Activated T-helper 1 cell treated with anti-CD3 and anti-CD28 coated beads, Interleukin-12 subunit alpha, Interleukin-12 subunit beta, Interleukin-2, Interleukin-4 antibody, amounts not matched to agents 30 ng/mL and 10 ng/mL and 1 ng/mL, durations not matched to agents 14 hours and 24 hours and 36 hours (primary cell): ENCODE measurements at regions not wholly inside any gene's neighbourhood (a gene's known extent, or its start where the extent isn't known, plus 50 kb on each side); places are given as distances from the start of the nearest gene placed in this dataset.
"Not testable (repeated sequence)": the region's sequence is repeated elsewhere in the genome, so short reads cannot be mapped to it uniquely, and the experiment has no call there.

ENCODE experiments used
- DNase-seq: peaks from one replicate; pipeline ENCODE4 v3.0.0; 2021; ENCODE audit warnings: low spot score
- H3K27ac Mint-ChIP-seq: one replicate; pipeline ENCODE4 v1.8.0; 2021; ENCODE audit warnings: mild to moderate bottlenecking, mixed read lengths
- H3K27me3 Mint-ChIP-seq: one replicate; pipeline ENCODE4 v1.8.0; 2022; ENCODE audit warnings: mild to moderate bottlenecking, moderate library complexity, mixed read lengths; ENCODE audit not compliant: insufficient read depth
- H3K36me3 Mint-ChIP-seq: one replicate; pipeline ENCODE4 v1.8.0; 2021; ENCODE audit warnings: low read depth, mixed read lengths
- H3K4me1 Mint-ChIP-seq: one replicate; pipeline ENCODE4 v1.8.0; 2021; ENCODE audit warnings: low read depth, mixed read lengths
- H3K4me3 Mint-ChIP-seq: one replicate; pipeline ENCODE4 v1.8.0; 2021; ENCODE audit warnings: mild to moderate bottlenecking, moderate library complexity, mixed read lengths
- H3K9me3 Mint-ChIP-seq: one replicate; pipeline ENCODE4 v1.8.0; 2021; ENCODE audit warnings: mixed read lengths
- intact Hi-C: fragments of 100-400 bp; cut with micrococcal nuclease; formaldehyde crosslinking; loops from one replicate; pipeline ENCODE4 v1.15.1; 2024

GRCh38 chr4:93888308-93888707 lies 59.8 kb downstream of the ATOH1 start:
- Mint-ChIP-seq H3K9me3 (no peaks in the 10 kb centered on the region), H3K4me1 (no peaks in the 10 kb centered on the region), H3K27me3 (no peaks in the 10 kb centered on the region), H3K27ac (no peak overlapping the region), H3K36me3 (no peaks in the 10 kb centered on the region), H3K4me3 (no peak overlapping the region)
- DNase-seq = no peak
- intact Hi-C loops = no loop called here

GRCh38 chr4:93888768-93889167 lies 60.2 kb downstream of the ATOH1 start:
- H3K9me3 Mint-ChIP-seq = no peaks in the 10 kb centered on the region
- intact Hi-C loops = no loop called here
- H3K36me3 Mint-ChIP-seq = no peaks in the 10 kb centered on the region
- H3K27me3 Mint-ChIP-seq = no peaks in the 10 kb centered on the region
- H3K27ac Mint-ChIP-seq = no peak overlapping the region
- no peaks in the 10 kb centered on the region for H3K4me1 Mint-ChIP-seq
- no peak for DNase-seq
- no peak overlapping the region for H3K4me3 Mint-ChIP-seq

GRCh38 chr4:93891244-93891643 lies 62.7 kb downstream of the ATOH1 start:
- DNase-seq = no peak
- intact Hi-C loops = no loop called here
- Mint-ChIP-seq H3K9me3 (no peaks in the 10 kb centered on the region), H3K4me3 (no peak overlapping the region), H3K4me1 (no peaks in the 10 kb centered on the region), H3K27me3 (no peaks in the 10 kb centered on the region), H3K36me3 (no peaks in the 10 kb centered on the region), H3K27ac (no peak overlapping the region)

GRCh38 chr4:93894995-93895394 lies 66.4 kb downstream of the ATOH1 start:
- no peaks in the 10 kb centered on the region for H3K36me3 Mint-ChIP-seq
- H3K9me3 Mint-ChIP-seq = no peaks in the 10 kb centered on the region
- no peak overlapping the region for H3K4me3 Mint-ChIP-seq
- DNase-seq = no peak
- no peaks in the 10 kb centered on the region for H3K27me3 Mint-ChIP-seq
- H3K4me1 Mint-ChIP-seq = no peaks in the 10 kb centered on the region
- no peak overlapping the region for H3K27ac Mint-ChIP-seq
- intact Hi-C loops = no loop called here

GRCh38 chr4:93896516-93896915 lies 68.0 kb downstream of the ATOH1 start:
- no peak overlapping the region for H3K4me3 Mint-ChIP-seq
- no peaks in the 10 kb centered on the region for H3K27me3 Mint-ChIP-seq
- H3K36me3 Mint-ChIP-seq = no peaks in the 10 kb centered on the region
- intact Hi-C loops = no loop called here
- DNase-seq = no peak
- no peak overlapping the region for H3K27ac Mint-ChIP-seq
- H3K9me3 Mint-ChIP-seq = no peaks in the 10 kb centered on the region
- H3K4me1 Mint-ChIP-seq = no peaks in the 10 kb centered on the region

- Mint-ChIP-seq H3K27ac (no peak overlapping the region), H3K27me3 (no peaks in the 10 kb centered on the region), H3K9me3 (no peaks in the 10 kb centered on the region), H3K36me3 (no peaks in the 10 kb centered on the region), H3K4me1 (no peaks in the 10 kb centered on the region), H3K4me3 (no peak overlapping the region)
- intact Hi-C loops = no loop called here
- DNase-seq = no peak
Observed at GRCh38 chr4:93897559-93897958, 69.0 kb downstream of the ATOH1 start.

GRCh38 chr4:93908778-93909177 lies 80.2 kb downstream of the ATOH1 start:
- Mint-ChIP-seq H3K4me1 (no peaks in the 10 kb centered on the region), H3K9me3 (no peaks in the 10 kb centered on the region), H3K36me3 (no peaks in the 10 kb centered on the region), H3K27me3 (no peaks in the 10 kb centered on the region), H3K27ac (no peak overlapping the region), H3K4me3 (no peak overlapping the region)
- intact Hi-C loops = no loop called here
- no peak for DNase-seq

GRCh38 chr4:93911671-93912070 lies 83.1 kb downstream of the ATOH1 start:
- Mint-ChIP-seq H3K4me1 (no peaks in the 10 kb centered on the region), H3K27ac (no peak overlapping the region), H3K27me3 (no peaks in the 10 kb centered on the region), H3K36me3 (no peaks in the 10 kb centered on the region), H3K9me3 (no peaks in the 10 kb centered on the region), H3K4me3 (no peak overlapping the region)
- intact Hi-C loops = loop anchor here (10.0 kb wide), 1 partner anchor 343 kb away; no protein-coding TSS in a partner anchor
- DNase-seq = no peak

GRCh38 chr4:93912146-93912545 lies 83.6 kb downstream of the ATOH1 start:
- Mint-ChIP-seq H3K27ac (no peak overlapping the region), H3K4me3 (no peak overlapping the region), H3K4me1 (no peaks in the 10 kb centered on the region), H3K27me3 (no peaks in the 10 kb centered on the region), H3K36me3 (no peaks in the 10 kb centered on the region), H3K9me3 (no peaks in the 10 kb centered on the region)
- no peak for DNase-seq
- intact Hi-C loops = loop anchor here (10.0 kb wide), 1 partner anchor 343 kb away; no protein-coding TSS in a partner anchor

GRCh38 chr4:93918856-93919255 lies 90.3 kb downstream of the ATOH1 start:
- intact Hi-C loops = loop anchor here (10.0 kb wide), 1 partner anchor 336 kb away; no protein-coding TSS in a partner anchor
- no peak for DNase-seq
- H3K9me3 Mint-ChIP-seq = peaks cover 5% of the 10 kb centered on the region
- no peak overlapping the region for H3K27ac Mint-ChIP-seq
- no peaks in the 10 kb centered on the region for H3K36me3 Mint-ChIP-seq
- no peaks in the 10 kb centered on the region for H3K4me1 Mint-ChIP-seq
- no peaks in the 10 kb centered on the region for H3K27me3 Mint-ChIP-seq
- no peak overlapping the region for H3K4me3 Mint-ChIP-seq

- H3K27ac Mint-ChIP-seq, H3K4me3 Mint-ChIP-seq, intact Hi-C loops, H3K36me3 Mint-ChIP-seq, H3K27me3 Mint-ChIP-seq, H3K4me1 Mint-ChIP-seq, DNase-seq: not testable (repeated sequence)
- H3K9me3 Mint-ChIP-seq = peaks cover 17% of the 10 kb centered on the region
Observed at GRCh38 chr4:93923570-93923969, 95.0 kb downstream of the ATOH1 start.

- no peaks in the 10 kb centered on the region for H3K36me3 Mint-ChIP-seq
- H3K27me3 Mint-ChIP-seq = no peaks in the 10 kb centered on the region
- H3K9me3 Mint-ChIP-seq = no peaks in the 10 kb centered on the region
- intact Hi-C loops = no loop called here
- no peak overlapping the region for H3K27ac Mint-ChIP-seq
- H3K4me1 Mint-ChIP-seq = no peaks in the 10 kb centered on the region
- no peak overlapping the region for H3K4me3 Mint-ChIP-seq
- DNase-seq = no peak
Observed at GRCh38 chr4:93947286-93947685, 118.7 kb downstream of the ATOH1 start.

GRCh38 chr4:93950239-93950638 lies 121.7 kb downstream of the ATOH1 start:
- H3K27me3 Mint-ChIP-seq, H3K9me3 Mint-ChIP-seq, H3K4me3 Mint-ChIP-seq, DNase-seq, H3K4me1 Mint-ChIP-seq, H3K27ac Mint-ChIP-seq, intact Hi-C loops, H3K36me3 Mint-ChIP-seq: not testable (repeated sequence)

GRCh38 chr4:93957186-93957585 lies 128.6 kb downstream of the ATOH1 start:
- no peaks in the 10 kb centered on the region for H3K27me3 Mint-ChIP-seq
- no peaks in the 10 kb centered on the region for H3K36me3 Mint-ChIP-seq
- intact Hi-C loops = no loop called here
- DNase-seq = no peak
- H3K9me3 Mint-ChIP-seq = peaks cover 3% of the 10 kb centered on the region
- no peak overlapping the region for H3K4me3 Mint-ChIP-seq
- H3K27ac Mint-ChIP-seq = no peak overlapping the region
- no peaks in the 10 kb centered on the region for H3K4me1 Mint-ChIP-seq
